A549 (cell line): ENCODE measurements at regions not wholly inside any gene's neighbourhood (a gene's known extent, or its start where the extent isn't known, plus 50 kb on each side); places are given as distances from the start of the nearest gene placed in this dataset.

Source experiments
- BHLHE40 ChIP-seq: IDR thresholded peaks from 2 replicates; pipeline ENCODE4 v1.6.1; 2012; ENCODE audit warnings: low read depth, low read length, inconsistent platforms
- EP300 ChIP-seq, 2 experiments: fragments of >200 bp; sonication (Bioruptor Twin); formaldehyde crosslinking; IDR thresholded peaks; 2 replicates in 1 of 2; 3 replicates in 1 of 2; pipeline ENCODE4 v1.6.1; 2016 to 2017
- POLR2A ChIP-seq: IDR thresholded peaks from 2 replicates; pipeline ENCODE4 v1.6.1; 2012; ENCODE audit warnings: mild to moderate bottlenecking, low read length
- TP53 ChIP-seq: fragments of 250-450 bp; sonication (Bioruptor Pico); IDR thresholded peaks from 2 replicates; pipeline ENCODE4 v1.5.0; 2021; ENCODE audit warnings: mild to moderate bottlenecking, moderate library complexity
- TF ChIP-seq, protein P1 (sequence below): fragments of >200 bp; sonication (Bioruptor Twin); formaldehyde crosslinking; IDR thresholded peaks from 3 replicates; pipeline ENCODE4 v1.5.1; 2016
- TF ChIP-seq, protein P2 (sequence below): fragments of 250-450 bp; sonication (Bioruptor Pico); IDR thresholded peaks from 2 replicates; pipeline ENCODE4 v1.5.0; 2021; ENCODE audit warnings: mild to moderate bottlenecking, moderate library complexity, borderline replicate concordance
- TF ChIP-seq, protein P3 (sequence below): IDR thresholded peaks from 2 replicates; pipeline ENCODE4 v1.6.1; 2012
- TF ChIP-seq, protein P4 (sequence below): fragments of >200 bp; sonication (Bioruptor Twin); formaldehyde crosslinking; IDR thresholded peaks from 2 replicates; pipeline ENCODE4 v1.6.1; 2016

DNA sequence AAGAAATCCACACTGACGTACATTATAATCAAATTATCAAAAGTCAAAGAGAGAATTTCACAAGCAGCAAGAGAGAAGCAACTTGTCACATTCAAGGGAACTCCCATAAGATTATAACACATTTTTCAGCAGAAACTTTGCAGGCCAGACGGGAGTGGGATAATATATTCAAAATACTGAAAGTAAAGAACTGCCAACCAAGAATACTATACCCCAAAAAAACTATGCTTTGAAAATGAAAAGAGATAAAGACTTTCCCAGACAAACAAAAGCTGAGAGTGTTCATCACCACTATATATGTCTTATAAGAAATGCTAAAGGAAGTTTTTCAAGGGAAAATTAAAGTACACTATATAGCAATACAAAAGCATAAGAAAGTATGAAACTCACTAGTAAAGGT is 91.5 kb upstream of the PPP2R3A start:
- TF ChIP-seq, protein P1, sequence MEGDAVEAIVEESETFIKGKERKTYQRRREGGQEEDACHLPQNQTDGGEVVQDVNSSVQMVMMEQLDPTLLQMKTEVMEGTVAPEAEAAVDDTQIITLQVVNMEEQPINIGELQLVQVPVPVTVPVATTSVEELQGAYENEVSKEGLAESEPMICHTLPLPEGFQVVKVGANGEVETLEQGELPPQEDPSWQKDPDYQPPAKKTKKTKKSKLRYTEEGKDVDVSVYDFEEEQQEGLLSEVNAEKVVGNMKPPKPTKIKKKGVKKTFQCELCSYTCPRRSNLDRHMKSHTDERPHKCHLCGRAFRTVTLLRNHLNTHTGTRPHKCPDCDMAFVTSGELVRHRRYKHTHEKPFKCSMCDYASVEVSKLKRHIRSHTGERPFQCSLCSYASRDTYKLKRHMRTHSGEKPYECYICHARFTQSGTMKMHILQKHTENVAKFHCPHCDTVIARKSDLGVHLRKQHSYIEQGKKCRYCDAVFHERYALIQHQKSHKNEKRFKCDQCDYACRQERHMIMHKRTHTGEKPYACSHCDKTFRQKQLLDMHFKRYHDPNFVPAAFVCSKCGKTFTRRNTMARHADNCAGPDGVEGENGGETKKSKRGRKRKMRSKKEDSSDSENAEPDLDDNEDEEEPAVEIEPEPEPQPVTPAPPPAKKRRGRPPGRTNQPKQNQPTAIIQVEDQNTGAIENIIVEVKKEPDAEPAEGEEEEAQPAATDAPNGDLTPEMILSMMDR = no peak
- TF ChIP-seq BHLHE40 = no peak
- no peak for TF ChIP-seq EP300 (IDR thresholded peaks at IDR 0.05)
- TF ChIP-seq POLR2A = no peak
- TF ChIP-seq TP53 (CRISPR knock-in tag) = no peak
- TF ChIP-seq, protein P2, sequence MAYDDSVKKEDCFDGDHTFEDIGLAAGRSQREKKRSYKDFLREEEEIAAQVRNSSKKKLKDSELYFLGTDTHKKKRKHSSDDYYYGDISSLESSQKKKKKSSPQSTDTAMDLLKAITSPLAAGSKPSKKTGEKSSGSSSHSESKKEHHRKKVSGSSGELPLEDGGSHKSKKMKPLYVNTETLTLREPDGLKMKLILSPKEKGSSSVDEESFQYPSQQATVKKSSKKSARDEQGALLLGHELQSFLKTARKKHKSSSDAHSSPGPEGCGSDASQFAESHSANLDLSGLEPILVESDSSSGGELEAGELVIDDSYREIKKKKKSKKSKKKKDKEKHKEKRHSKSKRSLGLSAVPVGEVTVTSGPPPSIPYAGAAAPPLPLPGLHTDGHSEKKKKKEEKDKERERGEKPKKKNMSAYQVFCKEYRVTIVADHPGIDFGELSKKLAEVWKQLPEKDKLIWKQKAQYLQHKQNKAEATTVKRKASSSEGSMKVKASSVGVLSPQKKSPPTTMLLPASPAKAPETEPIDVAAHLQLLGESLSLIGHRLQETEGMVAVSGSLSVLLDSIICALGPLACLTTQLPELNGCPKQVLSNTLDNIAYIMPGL (CRISPR knock-in tag) = no peak
- TF ChIP-seq, protein P3, sequence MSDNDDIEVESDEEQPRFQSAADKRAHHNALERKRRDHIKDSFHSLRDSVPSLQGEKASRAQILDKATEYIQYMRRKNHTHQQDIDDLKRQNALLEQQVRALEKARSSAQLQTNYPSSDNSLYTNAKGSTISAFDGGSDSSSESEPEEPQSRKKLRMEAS = no peak
- TF ChIP-seq, protein P4, sequence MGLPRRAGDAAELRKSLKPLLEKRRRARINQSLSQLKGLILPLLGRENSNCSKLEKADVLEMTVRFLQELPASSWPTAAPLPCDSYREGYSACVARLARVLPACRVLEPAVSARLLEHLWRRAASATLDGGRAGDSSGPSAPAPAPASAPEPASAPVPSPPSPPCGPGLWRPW = no peak
